Heart right ventricle (tissue), 16 donors: ENCODE measurements at regions not wholly inside any gene's neighbourhood (a gene's known extent, or its start where the extent isn't known, plus 50 kb on each side); places are given as distances from the start of the nearest gene placed in this dataset.

Experiments used
- ATAC-seq, 8 donors: fragments of 200-7000 bp; cut with Tn5 transposase; one replicate each; pipeline ENCODE4 v1.9.1; 2020; ENCODE audit warnings: mild to moderate bottlenecking in 8 of 8, moderate library complexity in 8 of 8, moderate number of reproducible peaks in 1 of 8
- DNase-seq, 2 donors: peaks; one replicate each; pipeline ENCODE4 v3.0.0-alpha.2; 2020
- H3K27ac ChIP-seq, 10 donors: fragments of 200-600 bp; sonication (generic) in 2 of 10; one replicate each; pipeline versions ENCODE4 v1.5.0 to v1.8.0; 2020 to 2022; ENCODE audit warnings: mild to moderate bottlenecking in 3 of 10
- H3K27me3 ChIP-seq, 7 donors: fragments of 200-600 bp; one replicate each; pipeline ENCODE4 v1.8.0; 2021 to 2022; ENCODE audit warnings: mild to moderate bottlenecking in 2 of 7
- H3K36me3 ChIP-seq, 9 donors: fragments of 200-600 bp; sonication (generic) in 1 of 9; one replicate each; pipeline versions ENCODE4 v1.5.0 to v1.8.0; 2020 to 2022; ENCODE audit warnings: mild to moderate bottlenecking in 2 of 9
- H3K4me1 ChIP-seq, 9 donors: fragments of 200-600 bp; sonication (generic) in 1 of 9; one replicate each; pipeline versions ENCODE4 v1.5.0 to v1.8.0; 2020 to 2022; ENCODE audit warnings: mild to moderate bottlenecking in 4 of 9
- H3K4me3 ChIP-seq, 10 donors: fragments of 200-600 bp; sonication (generic) in 2 of 10; one replicate each; pipeline versions ENCODE4 v1.5.0 to v1.8.0; 2020 to 2022; ENCODE audit warnings: mild to moderate bottlenecking in 7 of 10, moderate library complexity in 2 of 10
- H3K9me3 ChIP-seq, 11 donors: fragments of 200-600 bp in 10 of 11; sonication (generic) in 2 of 11; one replicate each; pipeline versions ENCODE4 v1.5.0 to v1.8.0; 2013 to 2022; ENCODE audit warnings: mild to moderate bottlenecking in 2 of 11, control low read depth in 1 of 11, moderate library complexity in 1 of 11
- WGBS, 2 donors: extraction: QIAGEN DNeasy Blood & Tissue Kit; methylation state at CpG; one replicate each; pipeline ENCODE4 v1.1.7; 2013; ENCODE audit warnings: inconsistent platforms in 1 of 2; 5-methylcytosine and 5-hydroxymethylcytosine counted together
- intact Hi-C, 10 donors: fragments of 100-400 bp; cut with DNase I; formaldehyde crosslinking; loops; one replicate each; pipeline versions ENCODE4 v1.11.1 to v1.14.2; 2022
- TF ChIP-seq, protein P1 (sequence below), 9 donors: fragments of 200-600 bp; sonication (generic) in 2 of 9; IDR thresholded peaks; one replicate each; pipeline versions ENCODE4 v1.5.0 to v1.8.0; 2021 to 2022; ENCODE audit warnings: antibody characterized with exemption in 9 of 9, mild to moderate bottlenecking in 5 of 9, moderate library complexity in 1 of 9
- donor health status: Arrhythmogenic right ventricular cardiomyopathy.
- donor health status: ischemic (EF 13 %, LVEDD 7.1; RV severe dilation, severe dysfunction).
- donor health status: healthy with polysubstance abuse.
- donor health status: DM: no; HTN: yes; CAD: no.
- donor health status: DM: no; HTN: no; CAD: no.
- donor health status: ischemic (EF 25% LVEDD 6.9; RV normal size, moderate dysfunction).
- donor health status: ischemic (EF 25% LVEDD 5.7; RV mildly dilated, moderate dysfunction).
- donor health status: healthy.
- donor health status: DM: yes; HTN: yes; CAD: no.
- donor health status: Ischemic cardiomyopathy.
- donor health status: ischemic (EF 35%, LVEDD 5.7; RV mildly dilated, moderate dysfunction).
- donor health status: nonischemic (EF 11% LVEDD 7.7; RV severe dilation, severe dysfunction).
- donor health status: DM: yes; HTN: yes; CAD: no.
- donor health status: PGD.
- donor health status: ischemic (EF 29% LVEDD 5.4; RV normal size, mild dysfunction).
- donor health status: nonischemic (EF 23%, LVEDD 6.1; RV moderate dilation, normal function).

- H3K36me3 ChIP-seq = no peaks in the 10 kb centered on the region
- TF ChIP-seq, protein P1, sequence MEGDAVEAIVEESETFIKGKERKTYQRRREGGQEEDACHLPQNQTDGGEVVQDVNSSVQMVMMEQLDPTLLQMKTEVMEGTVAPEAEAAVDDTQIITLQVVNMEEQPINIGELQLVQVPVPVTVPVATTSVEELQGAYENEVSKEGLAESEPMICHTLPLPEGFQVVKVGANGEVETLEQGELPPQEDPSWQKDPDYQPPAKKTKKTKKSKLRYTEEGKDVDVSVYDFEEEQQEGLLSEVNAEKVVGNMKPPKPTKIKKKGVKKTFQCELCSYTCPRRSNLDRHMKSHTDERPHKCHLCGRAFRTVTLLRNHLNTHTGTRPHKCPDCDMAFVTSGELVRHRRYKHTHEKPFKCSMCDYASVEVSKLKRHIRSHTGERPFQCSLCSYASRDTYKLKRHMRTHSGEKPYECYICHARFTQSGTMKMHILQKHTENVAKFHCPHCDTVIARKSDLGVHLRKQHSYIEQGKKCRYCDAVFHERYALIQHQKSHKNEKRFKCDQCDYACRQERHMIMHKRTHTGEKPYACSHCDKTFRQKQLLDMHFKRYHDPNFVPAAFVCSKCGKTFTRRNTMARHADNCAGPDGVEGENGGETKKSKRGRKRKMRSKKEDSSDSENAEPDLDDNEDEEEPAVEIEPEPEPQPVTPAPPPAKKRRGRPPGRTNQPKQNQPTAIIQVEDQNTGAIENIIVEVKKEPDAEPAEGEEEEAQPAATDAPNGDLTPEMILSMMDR (IDR thresholded peaks at IDR 0.05) = no peak
- WGBS, 2 donors = 76 to 83% methylated on average over 2 of the region's 2 CpGs
Measured at GRCh38 chr4:58636381-58636780, 1526.2 kb upstream of the IGFBP7 start.

DNA sequence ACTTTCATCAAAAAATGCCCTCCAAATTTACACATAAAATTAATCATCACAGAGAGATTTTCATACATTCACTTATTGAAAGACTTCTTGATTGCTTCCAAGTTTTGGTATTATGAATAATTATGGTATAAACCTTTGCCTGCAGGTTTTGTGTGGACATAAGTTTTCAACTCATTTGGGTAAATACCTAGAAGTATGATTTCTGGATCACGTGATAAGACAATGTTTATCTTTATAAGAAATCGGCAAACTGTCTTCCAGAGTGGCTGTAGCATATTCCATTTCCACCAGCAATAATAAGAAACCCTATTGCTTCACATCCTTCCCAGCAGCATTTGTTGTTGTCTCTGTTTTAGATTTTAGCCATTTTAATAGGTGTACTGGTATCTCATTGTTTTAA is 1507.0 kb upstream of the IGFBP7 start:
- intact Hi-C loops = no loop called here
- Histone ChIP-seq H3K4me1 (no peaks in the 10 kb centered on the region), H3K27me3 (no peaks in the 10 kb centered on the region), H3K27ac (no peak overlapping the region), H3K4me3 (no peak overlapping the region), H3K9me3 (peaks cover 0 to 20% (median 0%) of the 10 kb centered on the region in 11 donors), H3K36me3 (no peaks in the 10 kb centered on the region)
- WGBS, 2 donors = 75 to 85% methylated on average over 2 of the region's 2 CpGs
- DNase-seq (no peak), ATAC-seq (no peak)
- TF ChIP-seq, protein P1 (IDR thresholded peaks at IDR 0.05) = no peak

More at GRCh38 chr4:58636381-58636780, 1526.2 kb upstream of the IGFBP7 start:
- ATAC-seq (no peak), DNase-seq (no peak)
- H3K9me3 ChIP-seq = no peaks in the 10 kb centered on the region
- H3K4me3 ChIP-seq = no peak overlapping the region
- no peaks in the 10 kb centered on the region for H3K27me3 ChIP-seq
- no peak overlapping the region for H3K27ac ChIP-seq
- no peaks in the 10 kb centered on the region for H3K4me1 ChIP-seq
- intact Hi-C loops = no loop called here

- TF ChIP-seq, protein P1 (IDR thresholded peaks at IDR 0.05) = no peak
- Histone ChIP-seq H3K27me3 (no peaks in the 10 kb centered on the region), H3K4me1 (no peaks in the 10 kb centered on the region), H3K36me3 (no peaks in the 10 kb centered on the region), H3K4me3 (no peak overlapping the region), H3K9me3 (peaks cover 0 to 4% (median 0%) of the 10 kb centered on the region in 11 donors), H3K27ac (no peak overlapping the region)
- DNase-seq (no peak), ATAC-seq (no peak)
- intact Hi-C loops = no loop called here
- 86 to 100% methylated on average over 1 of the region's 1 CpG for WGBS, 2 donors
Measured at GRCh38 chr4:58611012-58611411, 1500.8 kb upstream of the IGFBP7 start.

GRCh38 chr4:58606303-58606702 is 1496.1 kb upstream of the IGFBP7 start:
- no peaks in the 10 kb centered on the region for H3K36me3 ChIP-seq
- intact Hi-C loops = no loop called here
- WGBS, 2 donors = 84 to 85% methylated on average over 4 of the region's 4 CpGs

More at GRCh38 chr4:58606303-58606702, 1496.1 kb upstream of the IGFBP7 start:
- ATAC-seq = no peak
- Histone ChIP-seq H3K4me1 (no peaks in the 10 kb centered on the region), H3K9me3 (peaks cover 0 to 4% (median 0%) of the 10 kb centered on the region in 11 donors), H3K27me3 (no peaks in the 10 kb centered on the region), H3K27ac (no peak overlapping the region), H3K4me3 (no peak overlapping the region)
- TF ChIP-seq, protein P1 (IDR thresholded peaks at IDR 0.05) = no peak
- no peak for DNase-seq
